ENCODE measurements at regions not wholly inside any gene's neighbourhood (a gene's known extent, or its start where the extent isn't known, plus 50 kb on each side); places are given as distances from the start of the nearest gene placed in this dataset.

DNA sequence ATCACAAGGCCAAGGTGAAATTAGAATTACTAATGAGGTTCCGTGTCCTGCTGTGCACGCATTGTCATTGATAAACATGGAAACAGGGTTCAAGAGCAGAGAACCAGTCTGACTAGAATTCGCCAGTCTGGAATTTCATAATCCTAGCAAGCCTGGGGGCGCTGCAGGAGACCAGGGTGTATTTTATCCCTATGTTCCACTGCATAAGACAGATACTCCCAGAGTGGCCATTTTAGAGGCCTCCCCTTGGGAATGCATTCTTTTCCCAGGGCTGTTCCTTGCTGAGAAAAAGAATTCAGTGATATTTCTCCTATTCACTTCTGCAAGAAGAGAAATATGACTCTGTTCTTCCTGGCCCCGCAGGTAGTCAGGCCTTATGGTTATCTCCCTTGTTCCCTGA, 1387.7 kb downstream of the MAT2B start:
- DNase-seq = no peak

GRCh38 chr5:164898705-164899104, 1393.3 kb downstream of the MAT2B start:
- no peak for DNase-seq

DNA sequence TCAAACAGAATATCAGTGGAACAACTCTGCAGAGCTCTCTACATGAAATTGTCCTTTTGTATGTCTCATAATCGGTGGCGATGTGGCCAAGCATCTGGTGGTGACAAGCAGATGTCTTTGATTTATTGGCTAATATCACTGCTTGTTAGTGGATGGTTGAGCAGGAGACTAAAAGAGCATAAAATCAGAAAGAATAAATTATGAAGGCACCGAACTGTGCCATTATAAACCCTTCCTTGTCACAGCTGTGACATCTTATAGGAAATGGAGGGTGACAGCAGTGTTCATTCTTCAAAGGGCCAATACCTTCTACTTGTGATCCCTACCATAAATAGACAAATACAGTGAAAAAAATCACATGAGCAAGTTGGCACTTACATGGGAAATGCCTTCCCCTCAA, 1404.3 kb downstream of the MAT2B start:
- DNase-seq = no peak

GRCh38 chr5:164921722-164922121, 1416.3 kb downstream of the MAT2B start:
- DNase-seq = no peak

DNA sequence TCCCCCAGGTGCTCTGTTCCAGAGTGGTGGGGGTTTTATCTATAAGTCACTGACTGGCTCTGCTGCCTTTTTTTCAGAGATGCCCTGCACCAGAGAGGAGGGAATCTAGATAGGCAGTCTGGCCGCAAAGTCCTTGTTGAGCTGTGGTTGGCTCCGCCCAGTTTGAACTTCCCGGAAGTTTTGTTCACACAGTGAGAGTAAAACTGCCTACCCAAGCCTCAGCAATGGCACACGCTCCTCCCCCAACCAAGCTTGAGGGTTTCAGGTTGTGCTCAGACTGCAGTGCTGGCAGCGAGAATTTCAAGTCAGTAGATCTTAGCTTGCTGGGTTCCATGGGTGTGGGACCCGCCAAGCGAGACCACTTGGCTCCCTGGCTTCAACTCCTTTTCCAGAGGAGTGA, 1428.6 kb downstream of the MAT2B start:
- DNase-seq = no peak

DNA sequence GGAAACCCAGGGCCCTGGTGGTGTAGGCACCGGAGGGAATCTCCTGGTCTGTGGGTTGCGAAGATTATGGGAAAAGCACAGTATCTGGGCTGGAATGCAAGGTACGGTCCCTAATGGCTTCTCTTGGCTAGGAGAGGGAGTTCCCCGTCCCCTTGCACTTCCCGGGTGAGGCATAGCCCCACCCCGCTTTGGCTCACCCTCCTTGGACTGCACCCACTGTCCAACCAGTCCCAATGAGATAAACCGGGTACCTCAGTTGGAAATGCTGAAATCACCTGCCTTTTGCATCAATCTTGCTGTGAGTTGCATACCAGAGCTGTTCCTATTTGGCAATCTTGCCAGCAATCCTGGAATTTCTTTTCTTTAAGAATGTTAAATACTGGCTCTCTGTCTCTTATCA, 1429.1 kb downstream of the MAT2B start:
- no peak for DNase-seq

- no peak for DNase-seq
Observed at GRCh38 chr5:164941132-164941531, 1435.7 kb downstream of the MAT2B start.

- DNase-seq = no peak
Observed at GRCh38 chr5:164950927-164951326, 1445.5 kb downstream of the MAT2B start.

GRCh38 chr5:164951570-164951969, 1446.2 kb downstream of the MAT2B start:
- DNase-seq = peak; percentile 20

- DNase-seq = no peak
Observed at GRCh38 chr5:164958688-164959087, 1453.3 kb downstream of the MAT2B start.

GRCh38 chr5:164959761-164960160, 1454.3 kb downstream of the MAT2B start:
- DNase-seq = no peak

DNA sequence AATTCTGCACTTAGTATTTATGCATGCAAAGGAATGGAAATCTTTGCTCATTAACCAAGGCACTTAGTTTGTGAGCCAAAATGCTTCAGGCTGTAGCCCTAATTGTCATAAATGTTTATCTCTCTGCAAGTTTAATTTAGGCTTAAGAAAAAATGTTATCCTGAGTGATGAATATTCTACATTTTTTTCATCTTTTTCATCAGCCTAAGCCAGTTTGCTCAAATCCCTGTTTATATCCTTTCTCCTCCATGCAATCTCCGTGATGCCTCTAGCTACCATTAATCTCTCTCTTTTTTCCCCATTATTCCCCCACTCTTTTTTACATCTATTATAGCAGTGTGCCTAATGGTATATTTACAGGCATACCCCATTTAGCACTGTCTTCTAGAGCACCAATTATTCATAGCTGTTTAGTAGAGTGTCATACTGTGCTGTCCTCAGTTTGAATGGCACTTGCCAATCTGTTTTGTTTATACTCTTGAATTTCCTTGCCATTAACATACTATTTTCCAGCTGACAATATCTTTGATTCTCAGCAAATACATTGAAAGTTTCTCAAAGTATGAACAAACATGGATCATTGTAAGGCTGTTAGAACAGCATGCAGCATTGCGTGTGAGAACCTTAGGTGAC, 1457.0 kb downstream of the MAT2B start:
- DNase-seq = no peak

DNA sequence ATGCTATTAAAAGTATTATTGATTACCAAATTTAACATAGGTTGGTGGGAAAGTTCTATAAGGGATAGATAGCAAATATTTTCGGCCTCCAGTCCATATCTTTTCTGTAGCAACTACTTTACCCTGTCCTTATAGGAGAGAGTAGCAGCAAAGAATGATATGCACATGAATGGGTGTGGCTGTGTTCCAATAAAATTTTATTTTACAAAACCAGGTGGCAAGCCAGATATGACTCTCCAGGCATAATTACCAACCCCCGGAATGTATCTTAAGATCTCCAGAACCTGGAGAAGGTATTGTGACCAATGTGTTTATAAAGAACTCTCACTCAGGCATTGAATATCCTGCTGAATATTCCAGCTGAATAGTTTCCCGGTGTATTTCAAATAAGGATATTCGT, 1461.2 kb downstream of the MAT2B start:
- no peak for DNase-seq

- no peak for DNase-seq
Observed at GRCh38 chr5:164967354-164967753, 1461.9 kb downstream of the MAT2B start.

GRCh38 chr5:164972973-164973372, 1467.6 kb downstream of the MAT2B start:
- no peak for DNase-seq

DNA sequence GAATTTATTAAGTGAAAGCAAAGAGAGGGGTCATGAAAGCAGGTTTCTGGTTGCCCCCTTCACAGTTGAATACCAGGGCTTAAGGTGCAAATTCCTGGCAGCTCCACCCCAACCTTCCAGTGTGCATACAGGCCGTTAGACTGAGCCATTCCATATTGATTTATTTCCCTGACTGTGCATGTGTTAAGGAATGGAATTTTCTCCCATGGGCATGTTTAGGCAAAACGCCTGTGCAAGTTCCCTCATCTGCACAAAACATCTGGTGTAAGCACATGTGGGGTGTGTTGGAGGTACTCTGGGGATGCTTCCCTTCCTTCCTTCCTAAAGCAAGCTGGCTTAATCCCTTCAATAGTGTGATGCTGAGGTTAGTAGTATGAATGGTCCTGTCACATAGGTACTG, 1470.6 kb downstream of the MAT2B start:
- DNase-seq = no peak

DNA sequence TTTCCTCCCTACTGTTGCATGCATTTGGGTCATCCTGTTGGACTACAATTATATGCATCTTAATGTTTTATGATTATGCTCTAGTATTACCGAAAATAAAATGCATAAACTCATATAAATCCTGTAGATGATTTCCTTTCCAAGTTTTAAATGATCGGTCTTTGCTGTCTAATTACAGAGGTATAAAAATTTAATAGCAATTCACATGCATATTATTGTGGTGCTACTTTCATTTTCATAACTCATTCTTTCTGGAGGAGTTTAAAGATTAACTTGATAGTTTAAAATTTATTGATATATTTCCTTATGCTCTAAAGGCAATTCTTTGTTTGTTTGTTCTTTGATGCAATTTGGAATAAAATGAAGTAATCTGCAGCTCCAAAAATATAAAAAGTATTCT, 1475.1 kb downstream of the MAT2B start:
- no peak for DNase-seq

DNA sequence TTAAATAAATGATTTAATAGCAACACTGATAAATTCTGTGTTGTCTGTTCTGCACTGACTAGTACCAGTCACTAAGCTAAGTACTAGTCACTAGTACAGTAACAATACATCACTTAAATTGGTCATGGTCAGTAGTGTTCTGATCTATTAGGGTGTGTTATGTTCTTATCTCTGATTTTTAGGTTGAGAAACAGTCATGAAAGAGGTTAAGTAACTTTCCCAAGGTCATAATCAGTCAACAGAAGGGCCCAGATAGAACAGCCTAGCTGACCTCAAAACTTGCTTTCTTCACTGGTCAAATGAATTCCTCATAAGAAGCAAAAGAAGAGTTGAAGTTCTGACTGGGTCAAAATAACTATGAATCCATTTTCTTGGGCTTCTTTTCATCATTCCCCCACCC, 1492.7 kb downstream of the MAT2B start:
- DNase-seq = no peak

- DNase-seq = peak; percentile 24
Observed at GRCh38 chr5:164998590-164998989, 1493.2 kb downstream of the MAT2B start.

DNA sequence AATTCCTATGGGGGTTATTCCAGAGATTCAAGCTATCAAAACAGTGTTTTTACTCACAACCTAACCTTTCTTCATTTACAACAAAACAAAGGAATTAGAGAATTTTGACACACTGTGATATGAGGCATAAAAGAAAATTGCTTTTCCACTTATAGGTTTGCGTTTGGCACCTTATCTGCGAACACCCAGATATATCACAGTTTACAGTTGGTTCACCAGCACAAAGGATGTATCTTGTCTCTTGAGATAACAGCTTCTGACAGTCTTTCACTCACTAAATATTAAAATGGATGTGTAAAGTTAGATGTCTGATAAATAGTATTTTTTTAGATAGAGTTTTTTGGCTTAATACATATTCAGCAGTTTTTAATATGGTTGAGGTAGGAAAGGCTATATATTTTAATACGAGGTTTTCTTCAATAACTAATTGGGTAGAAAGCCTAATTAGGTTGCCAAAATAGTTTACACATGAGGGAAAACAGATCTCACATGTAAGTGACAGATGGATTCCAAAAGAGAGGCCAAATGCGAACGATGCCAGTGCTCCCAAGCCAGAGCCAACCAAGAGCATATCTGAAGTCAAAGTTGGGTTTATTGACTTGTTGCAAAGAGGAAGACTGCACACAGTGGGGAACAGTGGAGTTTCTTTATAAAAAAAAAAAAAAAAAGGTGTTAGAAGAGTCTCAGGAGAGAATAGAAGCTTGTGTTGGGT, 1495.2 kb downstream of the MAT2B start:
- no peak for DNase-seq

DNA sequence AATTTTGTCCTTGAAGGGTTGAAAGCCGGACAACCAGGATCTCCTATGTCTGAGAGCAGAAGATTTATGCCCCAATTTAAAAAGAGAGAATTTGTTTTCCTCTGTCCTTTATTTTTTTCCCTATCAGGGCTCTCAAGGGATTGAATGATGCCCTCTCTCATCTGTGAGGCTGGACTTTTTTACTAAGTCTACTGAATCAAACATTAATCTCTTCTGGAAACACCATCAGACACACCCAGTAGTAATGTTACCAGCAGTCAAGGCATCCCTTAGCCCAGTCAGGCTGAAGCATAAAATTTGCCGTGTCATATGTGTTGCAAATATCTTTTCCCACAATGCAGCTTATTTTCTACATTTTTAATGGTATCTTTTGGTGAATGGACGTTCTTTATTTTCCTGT, 1497.9 kb downstream of the MAT2B start:
- DNase-seq = no peak

DNA sequence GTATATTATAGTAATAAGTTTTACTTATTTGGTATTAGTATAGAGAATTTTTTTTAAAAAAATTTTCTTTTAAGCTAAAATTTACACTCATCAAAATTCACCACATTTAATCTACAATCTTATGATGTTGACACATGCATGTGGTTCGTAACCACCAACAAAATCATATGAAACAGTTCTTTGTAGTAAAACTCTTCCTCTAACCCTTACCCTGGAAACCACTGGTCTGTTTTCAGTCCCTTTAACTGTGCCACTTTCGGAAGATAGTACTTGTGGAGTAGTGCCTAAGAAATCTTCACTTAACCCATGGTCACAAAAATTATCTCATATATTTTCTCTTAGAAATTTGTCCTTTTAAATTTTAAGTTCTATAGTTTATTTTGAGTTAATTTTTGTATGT, 1498.8 kb downstream of the MAT2B start:
- DNase-seq = no peak

GRCh38 chr5:165014439-165014838, 1509.0 kb downstream of the MAT2B start:
- no peak for DNase-seq

- DNase-seq = no peak
Observed at GRCh38 chr5:165015126-165015525, 1509.7 kb downstream of the MAT2B start.

DNA sequence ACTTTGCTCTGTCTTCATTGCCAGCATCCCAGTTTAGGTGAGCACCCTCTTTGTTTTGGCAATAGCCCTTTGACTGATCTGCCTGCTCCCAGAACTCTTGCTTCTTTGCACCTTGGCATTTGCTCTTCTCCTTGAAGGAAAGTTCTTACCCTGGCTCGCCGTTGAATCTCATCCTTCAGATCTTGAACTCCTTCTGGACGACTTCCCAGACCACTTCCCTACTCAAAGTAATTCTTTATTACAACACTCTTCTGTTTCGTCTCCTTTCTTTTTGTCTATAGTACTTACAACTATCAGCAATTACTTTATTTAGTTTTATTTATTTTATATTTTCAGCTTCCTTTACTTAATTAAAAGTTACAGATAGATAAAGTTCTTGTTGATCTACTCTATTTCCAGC, 1510.1 kb downstream of the MAT2B start:
- no peak for DNase-seq
